Rectal smooth muscle tissue (tissue), 1 donor: ENCODE measurements at regions not wholly inside any gene's neighbourhood (a gene's known extent, or its start where the extent isn't known, plus 50 kb on each side); places are given as distances from the start of the nearest gene placed in this dataset.

ENCODE experiments used
- H3K27ac ChIP-seq: one replicate; pipeline ENCODE4 v1.7.0; 2013; ENCODE audit warnings: low read depth, low read length, inconsistent platforms
- H3K27me3 ChIP-seq: one replicate; pipeline ENCODE4 v1.7.0; 2013; ENCODE audit warnings: low read length; ENCODE audit not compliant: control insufficient read depth, insufficient read depth
- H3K36me3 ChIP-seq: one replicate; pipeline ENCODE4 v1.7.0; 2013; ENCODE audit warnings: low read length; ENCODE audit not compliant: control insufficient read depth, insufficient read depth
- H3K4me1 ChIP-seq: one replicate; pipeline ENCODE4 v1.7.0; 2013; ENCODE audit warnings: low read length; ENCODE audit not compliant: control insufficient read depth, insufficient read depth
- H3K4me3 ChIP-seq: one replicate; pipeline ENCODE4 v1.7.0; 2013; ENCODE audit warnings: low read length
- H3K9ac ChIP-seq: one replicate; pipeline ENCODE4 v1.7.0; 2013; ENCODE audit warnings: low read length

GRCh38 chr14:99075771-99076375 is 196.1 kb downstream of the BCL11B start:
- Histone ChIP-seq H3K4me1 (no peaks in the 10 kb centered on the region), H3K4me3 (no peak overlapping the region), H3K27me3 (no peaks in the 10 kb centered on the region), H3K27ac (no peak overlapping the region), H3K9ac (no peak overlapping the region), H3K36me3 (no peaks in the 10 kb centered on the region)

GRCh38 chr14:99077076-99077843 is 194.7 kb downstream of the BCL11B start:
- Histone ChIP-seq H3K27me3 (no peaks in the 10 kb centered on the region), H3K4me1 (no peaks in the 10 kb centered on the region), H3K27ac (no peak overlapping the region), H3K9ac (no peak overlapping the region), H3K4me3 (no peak overlapping the region), H3K36me3 (no peaks in the 10 kb centered on the region)

GRCh38 chr14:99077844-99078236 is 194.2 kb downstream of the BCL11B start:
- Histone ChIP-seq H3K4me3 (no peak overlapping the region), H3K27me3 (no peaks in the 10 kb centered on the region), H3K9ac (no peak overlapping the region), H3K27ac (no peak overlapping the region), H3K36me3 (no peaks in the 10 kb centered on the region), H3K4me1 (no peaks in the 10 kb centered on the region)

- H3K27me3 ChIP-seq: no peaks in the 10 kb centered on the region
- H3K4me3 ChIP-seq: no peak overlapping the region
Measured at GRCh38 chr14:99078426-99078825, 193.6 kb downstream of the BCL11B start.

GRCh38 chr14:99079061-99079727 is 192.8 kb downstream of the BCL11B start:
- H3K4me3 ChIP-seq: no peak overlapping the region
- no peaks in the 10 kb centered on the region for H3K27me3 ChIP-seq
- H3K9ac ChIP-seq: no peak overlapping the region
- no peaks in the 10 kb centered on the region for H3K36me3 ChIP-seq
- H3K4me1 ChIP-seq: no peaks in the 10 kb centered on the region
- H3K27ac ChIP-seq: no peak overlapping the region

More at GRCh38 chr14:99078426-99078825, 193.6 kb downstream of the BCL11B start:
- Histone ChIP-seq H3K4me1 (no peaks in the 10 kb centered on the region), H3K9ac (no peak overlapping the region), H3K36me3 (no peaks in the 10 kb centered on the region), H3K27ac (no peak overlapping the region)

- Histone ChIP-seq H3K27ac (no peak overlapping the region), H3K27me3 (no peaks in the 10 kb centered on the region), H3K36me3 (no peaks in the 10 kb centered on the region), H3K9ac (no peak overlapping the region), H3K4me1 (no peaks in the 10 kb centered on the region), H3K4me3 (no peak overlapping the region)
Measured at GRCh38 chr14:99080306-99080705, 191.7 kb downstream of the BCL11B start.

- Histone ChIP-seq H3K4me3 (no peak overlapping the region), H3K9ac (no peak overlapping the region), H3K4me1 (no peaks in the 10 kb centered on the region), H3K36me3 (no peaks in the 10 kb centered on the region), H3K27ac (no peak overlapping the region), H3K27me3 (no peaks in the 10 kb centered on the region)
Measured at GRCh38 chr14:99081156-99081765, 190.7 kb downstream of the BCL11B start.

- Histone ChIP-seq H3K27ac (no peak overlapping the region), H3K27me3 (no peaks in the 10 kb centered on the region), H3K4me3 (no peak overlapping the region), H3K9ac (no peak overlapping the region), H3K36me3 (no peaks in the 10 kb centered on the region), H3K4me1 (no peaks in the 10 kb centered on the region)
Measured at GRCh38 chr14:99081880-99082279, 190.1 kb downstream of the BCL11B start.

GRCh38 chr14:99093532-99094517 is 178.2 kb downstream of the BCL11B start:
- Histone ChIP-seq H3K27me3 (no peaks in the 10 kb centered on the region), H3K9ac (no peak overlapping the region), H3K36me3 (no peaks in the 10 kb centered on the region), H3K27ac (no peak overlapping the region), H3K4me1 (no peaks in the 10 kb centered on the region), H3K4me3 (no peak overlapping the region)

GRCh38 chr14:99094901-99095300 is 177.1 kb downstream of the BCL11B start:
- Histone ChIP-seq H3K36me3 (no peaks in the 10 kb centered on the region), H3K27ac (no peak overlapping the region), H3K4me3 (no peak overlapping the region), H3K9ac (no peak overlapping the region), H3K27me3 (no peaks in the 10 kb centered on the region), H3K4me1 (no peaks in the 10 kb centered on the region)

- H3K27me3 ChIP-seq: no peaks in the 10 kb centered on the region
- H3K9ac ChIP-seq: no peak overlapping the region
- H3K36me3 ChIP-seq: no peaks in the 10 kb centered on the region
- no peak overlapping the region for H3K4me3 ChIP-seq
- no peak overlapping the region for H3K27ac ChIP-seq
- no peaks in the 10 kb centered on the region for H3K4me1 ChIP-seq
Measured at GRCh38 chr14:99095369-99095768, 176.6 kb downstream of the BCL11B start.
